Smooth muscle cell of the brain vasculature (primary cell): ENCODE measurements at regions not wholly inside any gene's neighbourhood (a gene's known extent, or its start where the extent isn't known, plus 50 kb on each side); places are given as distances from the start of the nearest gene placed in this dataset.

ENCODE experiments used
- DNase-seq: peaks from one replicate; pipeline ENCODE4 v3.0.0-alpha.2; 2012; ENCODE audit warnings: low read depth, low spot score

- DNase-seq, result no peak
Observed at GRCh38 chr16:59180083-59180476, 446.0 kb upstream of the GOT2 start.

- no peak for DNase-seq
Observed at GRCh38 chr16:59179446-59180082, 445.4 kb upstream of the GOT2 start.

GRCh38 chr16:59173408-59173831 is 439.3 kb upstream of the GOT2 start:
- no peak for DNase-seq

- DNase-seq, result no peak
Observed at GRCh38 chr16:59170099-59170712, 436.1 kb upstream of the GOT2 start.

GRCh38 chr16:59169168-59169567 is 435.1 kb upstream of the GOT2 start:
- DNase-seq, result no peak

GRCh38 chr16:59168461-59169114 is 434.5 kb upstream of the GOT2 start:
- DNase-seq, result no peak

- DNase-seq, result no peak
Observed at GRCh38 chr16:59164461-59164860, 430.3 kb upstream of the GOT2 start.

- no peak for DNase-seq
Observed at GRCh38 chr16:59163371-59164055, 429.4 kb upstream of the GOT2 start.

GRCh38 chr16:59161679-59162078 is 427.6 kb upstream of the GOT2 start:
- no peak for DNase-seq

GRCh38 chr16:59154295-59154694 is 420.2 kb upstream of the GOT2 start:
- DNase-seq, result no peak

- DNase-seq, result no peak
Observed at GRCh38 chr16:59148769-59149155, 414.6 kb upstream of the GOT2 start.

- DNase-seq, result no peak
Observed at GRCh38 chr16:59148056-59148768, 414.1 kb upstream of the GOT2 start.

- no peak for DNase-seq
Observed at GRCh38 chr16:59146140-59146539, 412.0 kb upstream of the GOT2 start.

- DNase-seq, result no peak
Observed at GRCh38 chr16:59144841-59145240, 410.7 kb upstream of the GOT2 start.

GRCh38 chr16:59144326-59144725 is 410.2 kb upstream of the GOT2 start:
- DNase-seq, result no peak

GRCh38 chr16:59126486-59126885 is 392.4 kb upstream of the GOT2 start:
- no peak for DNase-seq

- DNase-seq, result no peak
Observed at GRCh38 chr16:59124056-59124455, 389.9 kb upstream of the GOT2 start.

- no peak for DNase-seq
Observed at GRCh38 chr16:59123479-59123878, 389.4 kb upstream of the GOT2 start.

- no peak for DNase-seq
Observed at GRCh38 chr16:59122262-59122537, 388.1 kb upstream of the GOT2 start.

GRCh38 chr16:59121411-59122261 is 387.5 kb upstream of the GOT2 start:
- DNase-seq, result no peak

- DNase-seq, result no peak
Observed at GRCh38 chr16:59116744-59117143, 382.6 kb upstream of the GOT2 start.
